ENCODE measurements at regions not wholly inside any gene's neighbourhood (a gene's known extent, or its start where the extent isn't known, plus 50 kb on each side); places are given as distances from the start of the nearest gene placed in this dataset.
A peak's percentile ranks its signal among the peaks of the same experiment; 100 is the strongest.
"Not testable (repeated sequence)": the region's sequence is repeated elsewhere in the genome, so short reads cannot be mapped to it uniquely, and the experiment has no call there.

DNA sequence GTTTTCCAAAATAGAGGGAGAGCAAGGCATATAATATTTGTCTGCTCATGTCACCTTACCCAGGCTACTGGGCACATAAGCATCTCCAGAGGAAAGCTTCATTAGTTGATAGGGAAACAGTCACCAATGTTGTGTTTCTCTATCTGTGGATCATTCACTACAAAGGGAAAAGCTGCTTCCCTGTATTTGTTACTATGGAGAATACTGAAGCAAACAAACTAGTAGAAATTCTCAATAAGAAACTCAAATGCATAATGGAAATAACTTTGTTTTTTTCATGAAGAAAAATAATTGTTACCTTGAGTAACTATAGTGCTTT lies 138.2 kb downstream of the PCSK1 start:
- TF ChIP-seq, protein P1, sequence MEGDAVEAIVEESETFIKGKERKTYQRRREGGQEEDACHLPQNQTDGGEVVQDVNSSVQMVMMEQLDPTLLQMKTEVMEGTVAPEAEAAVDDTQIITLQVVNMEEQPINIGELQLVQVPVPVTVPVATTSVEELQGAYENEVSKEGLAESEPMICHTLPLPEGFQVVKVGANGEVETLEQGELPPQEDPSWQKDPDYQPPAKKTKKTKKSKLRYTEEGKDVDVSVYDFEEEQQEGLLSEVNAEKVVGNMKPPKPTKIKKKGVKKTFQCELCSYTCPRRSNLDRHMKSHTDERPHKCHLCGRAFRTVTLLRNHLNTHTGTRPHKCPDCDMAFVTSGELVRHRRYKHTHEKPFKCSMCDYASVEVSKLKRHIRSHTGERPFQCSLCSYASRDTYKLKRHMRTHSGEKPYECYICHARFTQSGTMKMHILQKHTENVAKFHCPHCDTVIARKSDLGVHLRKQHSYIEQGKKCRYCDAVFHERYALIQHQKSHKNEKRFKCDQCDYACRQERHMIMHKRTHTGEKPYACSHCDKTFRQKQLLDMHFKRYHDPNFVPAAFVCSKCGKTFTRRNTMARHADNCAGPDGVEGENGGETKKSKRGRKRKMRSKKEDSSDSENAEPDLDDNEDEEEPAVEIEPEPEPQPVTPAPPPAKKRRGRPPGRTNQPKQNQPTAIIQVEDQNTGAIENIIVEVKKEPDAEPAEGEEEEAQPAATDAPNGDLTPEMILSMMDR (IDR thresholded peaks at IDR 0.05; ENCODE audit: low read length, missing control alignments), result no peak
- no peak for DNase-seq (ENCODE audit: low read depth)
- no peak overlapping the region for H3K4me3 ChIP-seq (replicated peaks; ENCODE audit: low read depth, low read length)

DNA sequence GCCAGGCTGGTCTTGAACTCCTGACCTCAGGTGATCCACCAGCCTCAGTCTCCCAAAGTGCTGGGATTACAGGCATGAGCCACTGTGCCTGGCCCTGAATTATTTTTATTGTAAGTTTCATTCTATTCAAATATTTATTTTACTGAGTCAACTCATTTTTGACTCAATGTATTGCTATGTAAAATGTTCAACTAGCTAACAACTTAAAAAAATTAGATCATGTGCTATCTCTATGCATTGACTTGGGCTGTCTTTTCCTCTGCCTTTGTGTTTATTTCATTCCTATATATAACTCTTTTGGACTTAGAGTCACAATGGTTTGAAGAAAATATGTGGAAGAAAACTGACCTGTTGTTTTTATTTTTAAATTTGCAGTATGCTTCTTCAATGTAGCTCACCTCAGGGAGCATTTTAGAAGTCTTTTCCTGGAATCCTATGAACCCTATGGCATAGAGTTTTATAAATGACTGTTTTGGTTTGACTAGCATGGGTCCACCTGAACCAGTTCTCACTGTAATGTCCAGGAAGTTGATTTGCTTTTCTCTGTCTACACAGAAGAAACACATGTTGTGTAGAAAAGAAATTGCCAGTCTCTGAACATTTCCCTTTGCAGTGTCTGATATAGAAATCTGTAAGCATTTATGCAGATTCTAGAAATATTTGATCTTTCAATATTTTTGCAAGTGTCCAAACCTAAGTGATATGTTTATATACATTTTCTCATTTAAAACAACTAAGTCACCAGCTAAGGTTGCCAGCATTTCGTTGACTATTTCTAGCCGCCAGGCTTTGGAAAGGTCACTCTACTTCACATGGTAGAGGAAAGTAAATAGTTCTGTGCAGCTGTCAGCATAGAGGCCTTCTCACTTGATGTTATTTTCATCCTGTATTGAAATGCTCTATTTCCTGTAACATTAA lies 138.8 kb downstream of the PCSK1 start:
- DNase-seq (ENCODE audit: low read depth), result no peak
- TF ChIP-seq, protein P1 (IDR thresholded peaks at IDR 0.05; ENCODE audit: low read length, missing control alignments), result no peak

DNA sequence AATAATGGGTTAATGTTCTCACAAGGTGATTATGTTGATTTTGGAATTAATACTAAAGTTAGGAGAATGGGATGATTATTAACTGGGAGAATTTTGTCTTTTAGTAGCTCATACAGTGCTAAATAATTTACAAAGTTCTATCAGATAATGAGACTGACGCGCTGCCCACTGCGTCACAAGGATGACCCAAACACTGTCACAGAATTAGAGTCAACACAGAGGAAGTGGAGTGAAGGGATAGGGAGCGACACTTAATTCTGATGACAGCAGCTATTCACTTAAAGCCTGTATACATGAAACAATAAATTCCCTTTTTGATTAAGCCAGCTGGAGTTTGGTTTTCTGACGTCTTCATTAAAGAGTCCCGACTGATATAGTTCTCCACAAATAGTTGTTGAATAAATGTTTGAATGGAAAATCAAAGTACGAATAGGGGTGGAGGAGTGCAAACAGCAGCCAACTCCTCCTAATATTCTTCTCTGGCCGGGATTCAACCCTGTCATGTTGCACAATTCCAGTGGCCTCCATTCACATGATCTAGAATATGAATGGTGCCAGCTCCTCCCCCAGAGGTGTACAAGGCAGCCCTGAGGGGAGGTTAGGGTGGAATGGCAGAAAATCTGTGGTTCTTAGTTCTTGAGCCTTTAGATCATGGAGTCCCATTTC lies 140.3 kb downstream of the PCSK1 start:
- TF ChIP-seq, protein P1 (IDR thresholded peaks at IDR 0.05; ENCODE audit: low read length, missing control alignments), result no peak
- peak; percentile 78 for DNase-seq (ENCODE audit: low read depth)
- H3K4me3 ChIP-seq (replicated peaks; ENCODE audit: low read depth, low read length), result no peak overlapping the region

More for the DNA sequence above, 138.8 kb downstream of the PCSK1 start:
- H3K4me3 ChIP-seq (replicated peaks; ENCODE audit: low read depth, low read length), result no peak overlapping the region

DNA sequence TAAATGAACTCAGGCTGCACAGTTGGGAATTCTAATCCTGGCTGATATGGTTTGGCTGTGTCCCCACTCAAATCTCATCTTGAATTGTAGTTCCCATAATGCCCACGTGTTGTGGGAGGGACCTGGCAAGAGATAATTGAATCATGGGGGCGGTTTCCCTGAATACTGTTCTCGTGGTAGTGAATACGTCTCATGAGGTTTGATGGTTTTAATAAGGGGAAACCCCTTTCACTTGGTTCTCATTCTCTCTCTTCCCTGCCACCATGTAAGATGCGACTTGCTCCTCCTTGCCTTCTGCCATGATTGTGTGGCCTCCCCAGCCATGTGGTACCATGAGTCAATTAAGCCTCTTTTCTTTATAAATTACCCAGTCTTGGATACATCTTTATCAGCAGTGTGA lies 143.8 kb downstream of the PCSK1 start:
- H3K4me3 ChIP-seq (replicated peaks; ENCODE audit: low read depth, low read length); DNase-seq (ENCODE audit: low read depth): not testable (repeated sequence)

DNA sequence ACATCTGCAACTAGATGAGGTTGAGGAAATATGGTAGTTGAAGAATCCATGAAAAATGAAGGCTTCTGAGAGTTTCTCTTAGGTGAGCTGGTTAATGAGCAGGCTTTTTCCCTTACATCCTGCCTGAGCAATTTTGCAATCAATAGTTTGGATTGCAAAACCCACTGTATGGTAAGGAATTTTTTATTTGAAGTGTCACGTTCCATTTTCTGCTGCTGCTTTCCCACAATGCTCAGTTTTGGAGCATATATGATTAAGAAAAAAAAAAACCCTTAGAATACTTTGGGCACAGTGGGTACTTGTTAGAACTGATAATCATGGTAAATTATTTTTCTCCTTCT lies 144.2 kb downstream of the PCSK1 start:
- TF ChIP-seq, protein P1 (IDR thresholded peaks at IDR 0.05; ENCODE audit: low read length, missing control alignments), result no peak
- no peak overlapping the region for H3K4me3 ChIP-seq (replicated peaks; ENCODE audit: low read depth, low read length)
- DNase-seq (ENCODE audit: low read depth), result peak; percentile 72

DNA sequence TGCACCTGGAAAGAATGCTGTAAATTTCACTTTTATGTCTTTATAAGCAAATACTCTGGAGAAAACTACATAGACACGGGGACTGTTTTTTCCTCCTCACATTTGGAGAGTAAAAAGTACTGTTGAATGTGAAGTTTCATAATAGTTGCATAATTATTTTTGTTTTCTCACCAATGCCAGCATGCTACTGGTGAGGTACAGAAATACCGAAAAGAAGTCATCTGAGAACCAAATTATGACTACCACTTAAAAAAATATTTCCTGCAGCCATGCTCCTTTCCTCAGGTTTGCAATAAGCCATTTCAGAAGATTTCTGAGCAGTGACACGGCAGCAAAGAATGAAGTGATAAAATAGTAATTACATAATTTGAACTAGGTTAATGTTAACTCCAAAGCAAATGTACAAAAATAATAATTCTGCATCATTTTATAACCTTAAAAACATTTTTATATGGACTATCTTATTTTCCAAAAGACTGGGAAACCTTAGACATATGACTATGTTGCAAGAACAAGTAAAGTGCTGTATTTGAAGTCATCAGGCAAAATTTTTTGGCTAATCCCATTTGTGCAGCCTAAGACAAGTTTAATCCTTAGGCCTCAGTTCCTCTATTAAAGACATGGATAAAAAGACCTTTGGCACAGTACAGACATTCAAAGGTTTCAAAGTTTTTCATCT lies 144.7 kb downstream of the PCSK1 start:
- no peak overlapping the region for H3K4me3 ChIP-seq (replicated peaks; ENCODE audit: low read depth, low read length)
- TF ChIP-seq, protein P1 (IDR thresholded peaks at IDR 0.05; ENCODE audit: low read length, missing control alignments), result no peak
- no peak for DNase-seq (ENCODE audit: low read depth)

DNA sequence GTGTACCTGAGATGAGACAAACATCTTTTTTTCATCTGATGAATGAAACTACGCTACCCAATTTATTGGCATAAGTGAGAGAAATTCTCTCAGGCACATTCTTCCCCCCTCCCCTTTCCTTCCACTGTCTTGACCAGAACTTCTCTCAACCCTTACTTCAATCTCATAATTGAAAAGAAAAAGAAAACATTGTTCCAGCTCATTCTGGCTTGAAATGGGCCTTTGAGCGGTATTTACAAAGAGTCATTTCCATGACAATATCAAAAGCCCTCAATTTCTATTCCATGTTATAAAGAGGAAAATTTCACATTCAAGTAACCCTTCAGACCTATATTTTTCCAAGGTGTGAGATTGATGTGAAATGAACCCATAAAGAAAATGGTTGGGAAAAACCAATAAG lies 145.9 kb downstream of the PCSK1 start:
- no peak overlapping the region for H3K4me3 ChIP-seq (replicated peaks; ENCODE audit: low read depth, low read length)
- TF ChIP-seq, protein P1 (IDR thresholded peaks at IDR 0.05; ENCODE audit: low read length, missing control alignments), result no peak
- DNase-seq (ENCODE audit: low read depth), result no peak

Measured in fibroblast of pulmonary artery (primary cell).